GM18520 (cell line): ENCODE measurements at regions not wholly inside any gene's neighbourhood (a gene's known extent, or its start where the extent isn't known, plus 50 kb on each side); places are given as distances from the start of the nearest gene placed in this dataset.
"Not testable (repeated sequence)": the region's sequence is repeated elsewhere in the genome, so short reads cannot be mapped to it uniquely, and the experiment has no call there.

Experiments
- ATAC-seq: cut with Tn5 transposase; IDR thresholded peaks from one replicate; pipeline ENCODE4 v1.9.1; 2021; ENCODE audit not compliant: unreplicated experiment

DNA sequence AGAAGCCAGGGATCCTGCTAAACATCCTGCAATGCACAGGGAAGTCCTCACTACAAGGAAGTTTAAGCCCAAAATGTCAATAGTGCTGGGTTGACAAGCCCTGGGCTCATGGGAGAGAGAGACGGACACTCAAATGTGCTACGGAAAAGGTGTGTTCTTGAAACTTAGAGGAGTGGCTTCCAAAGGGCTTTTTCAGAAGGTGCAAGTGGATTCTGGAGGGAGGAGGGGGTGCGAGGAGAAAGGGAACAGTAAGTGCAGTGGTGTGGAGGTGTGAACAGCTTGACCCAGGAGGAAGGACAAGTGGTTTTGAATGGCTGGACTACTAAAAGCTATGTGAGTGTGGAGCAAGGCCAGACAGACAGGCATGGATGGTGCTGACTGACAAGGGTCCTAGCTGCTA, 50.4 kb upstream of the CECR2 start:
- ATAC-seq = no peak

DNA sequence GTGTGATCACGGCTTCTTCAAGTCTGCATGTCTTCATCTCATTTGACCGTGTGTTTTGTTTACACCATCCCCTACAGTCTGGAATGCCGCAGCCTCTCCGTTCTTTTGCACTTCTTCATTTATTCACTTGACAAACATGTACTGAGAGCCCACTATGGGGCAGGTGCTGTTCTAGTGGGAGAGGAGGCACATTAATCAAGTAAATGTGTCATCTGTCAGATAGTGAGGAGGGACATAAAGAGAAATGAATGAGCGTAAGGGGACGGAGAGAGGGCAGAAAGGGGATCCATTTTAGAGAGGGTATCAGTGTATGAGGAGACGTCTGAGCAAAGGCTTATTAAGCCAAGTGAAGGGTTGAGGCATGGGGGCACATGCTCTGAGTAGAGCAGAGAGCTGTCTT, 54.0 kb upstream of the CECR2 start:
- no peak for ATAC-seq

DNA sequence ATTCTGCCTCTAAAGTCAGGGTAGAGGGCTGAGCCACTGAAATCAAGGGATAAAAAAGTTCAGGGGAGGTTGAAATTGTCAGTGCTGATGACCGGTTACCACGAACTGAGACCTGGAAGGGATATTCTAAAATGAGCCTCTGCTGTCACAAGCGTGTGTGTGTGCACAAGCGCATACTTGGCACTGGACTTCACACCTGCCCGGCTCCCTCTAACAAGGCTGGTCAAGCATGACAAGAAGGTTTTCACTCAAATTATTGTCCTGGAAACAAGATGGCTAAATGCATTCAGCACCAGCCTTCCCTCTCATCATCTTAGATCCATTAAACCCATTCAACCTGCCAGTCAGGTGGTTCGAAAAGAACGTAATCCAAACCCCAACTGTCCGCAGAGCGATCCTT, 54.8 kb upstream of the CECR2 start:
- no peak for ATAC-seq

DNA sequence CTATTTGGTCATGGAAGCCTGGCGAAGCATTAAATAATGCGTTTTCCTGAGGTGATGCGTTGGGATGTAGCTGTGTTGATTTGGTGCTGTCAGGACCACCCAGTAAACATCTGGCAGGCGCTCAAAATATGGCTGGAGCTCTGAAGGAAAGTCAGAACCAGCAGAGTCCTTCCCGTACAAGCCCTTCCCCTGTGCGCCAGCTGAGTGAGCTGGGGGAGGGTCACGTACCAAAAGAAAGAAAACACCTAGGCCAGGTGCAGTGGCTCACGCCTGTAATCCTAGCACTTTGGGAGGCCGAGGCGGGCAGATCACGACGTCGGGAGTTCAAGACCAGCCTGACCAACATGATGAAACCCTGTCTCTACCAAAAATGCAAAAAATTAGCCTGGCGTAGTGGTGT, 55.6 kb upstream of the CECR2 start:
- no peak for ATAC-seq

DNA sequence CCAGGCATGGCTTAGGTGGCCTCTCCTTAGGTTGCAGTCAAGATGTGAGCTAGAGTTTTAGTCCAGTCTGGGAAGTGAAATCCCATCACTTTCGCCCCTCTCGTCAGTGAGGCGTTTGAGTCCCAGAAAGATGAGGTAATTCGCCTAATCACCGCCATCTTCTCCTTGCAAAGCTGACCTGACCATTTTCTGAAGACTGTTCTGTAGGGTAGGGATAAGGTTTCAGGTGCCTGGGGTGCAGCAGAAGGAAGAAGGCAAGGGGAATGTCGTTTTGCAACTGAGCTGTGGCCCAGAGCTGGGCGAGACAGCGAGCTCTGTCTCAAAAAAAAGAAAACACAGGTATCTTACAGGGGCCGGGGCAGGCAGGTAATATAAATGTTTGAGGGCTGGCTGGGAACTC, 61.7 kb upstream of the CECR2 start:
- no peak for ATAC-seq

DNA sequence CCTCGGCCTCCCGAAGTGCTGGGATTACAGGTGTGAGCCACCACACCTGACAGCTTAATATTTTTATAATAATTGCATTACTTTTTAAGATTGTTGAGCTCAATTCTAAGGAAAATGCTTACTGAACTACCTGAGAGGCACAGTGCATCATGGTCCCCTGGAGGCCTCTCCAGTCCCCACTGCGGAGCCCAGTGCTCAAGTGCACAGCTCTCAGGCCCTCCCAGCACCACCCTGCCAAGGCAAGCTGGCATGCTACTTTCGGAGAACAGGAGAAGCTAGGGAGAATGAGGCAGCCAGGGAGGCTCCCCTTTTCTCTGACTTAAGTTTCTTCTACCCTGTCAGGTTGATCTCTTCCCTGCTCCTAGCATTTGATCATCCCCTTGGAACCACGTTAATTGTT, 64.2 kb upstream of the CECR2 start:
- ATAC-seq = no peak

DNA sequence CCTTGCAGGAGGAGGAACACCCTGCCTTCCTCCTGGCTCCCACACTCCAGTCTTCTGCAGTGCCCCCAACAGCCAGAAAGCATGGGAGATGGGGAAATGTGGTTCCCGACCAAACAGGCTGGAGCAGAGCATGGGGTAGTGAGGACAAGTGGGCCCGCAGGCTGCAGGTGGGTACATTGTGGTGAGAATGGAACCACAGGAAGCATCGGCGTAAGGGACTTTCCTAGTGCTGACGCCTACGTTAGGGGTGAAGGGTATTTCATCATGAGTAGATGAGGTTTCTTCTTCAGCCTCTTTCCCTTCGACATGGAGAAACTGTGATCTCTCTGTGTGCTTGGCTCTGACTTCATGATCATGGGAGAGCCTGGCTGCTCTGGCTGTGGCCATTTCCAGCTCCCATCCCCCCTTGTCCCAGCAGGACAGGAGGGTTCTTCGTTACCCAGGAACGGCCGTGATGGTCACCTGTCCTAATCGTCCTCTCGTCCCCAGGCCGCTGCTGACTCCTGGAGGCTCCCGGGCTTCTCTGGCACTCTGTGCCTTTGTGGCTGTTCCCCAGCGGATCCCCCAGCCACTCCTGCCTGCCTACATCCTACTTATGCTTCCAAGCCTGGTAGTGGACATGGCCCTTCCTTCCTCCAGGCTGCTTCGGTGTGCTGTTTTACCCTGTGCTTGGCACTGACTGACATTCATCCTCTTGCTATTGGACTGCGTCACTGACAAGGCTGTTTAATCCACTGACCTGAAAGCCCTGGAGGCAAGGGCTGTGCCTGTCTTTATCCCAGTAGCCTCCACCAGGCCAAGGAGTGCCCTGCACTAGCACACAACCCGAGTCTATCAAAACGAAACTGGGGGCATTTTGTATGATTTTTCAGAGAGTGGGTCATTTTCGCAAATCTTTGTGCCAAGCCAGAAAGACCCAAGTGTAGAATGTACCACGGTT, 65.2 kb upstream of the CECR2 start:
- peak; percentile 83 for ATAC-seq

DNA sequence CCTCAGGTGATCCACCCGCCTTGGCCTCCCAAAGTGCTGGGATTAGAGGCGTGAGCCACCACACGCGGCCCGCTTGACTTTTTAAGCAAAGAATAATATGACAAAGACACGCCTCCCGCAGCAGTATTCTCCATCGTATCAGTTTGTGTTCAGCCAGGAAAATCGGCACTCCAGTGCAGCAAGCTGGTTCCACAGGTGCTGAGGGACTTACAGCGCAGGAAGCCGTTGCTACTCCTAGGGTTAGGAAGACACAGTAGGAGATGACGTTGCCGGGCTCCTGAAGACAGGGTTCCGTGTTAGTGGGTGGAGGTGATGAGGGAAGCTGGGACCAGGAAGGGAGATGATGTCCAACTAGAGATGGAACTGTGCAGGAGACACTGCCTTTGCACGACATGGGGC, 65.8 kb upstream of the CECR2 start:
- no peak for ATAC-seq

DNA sequence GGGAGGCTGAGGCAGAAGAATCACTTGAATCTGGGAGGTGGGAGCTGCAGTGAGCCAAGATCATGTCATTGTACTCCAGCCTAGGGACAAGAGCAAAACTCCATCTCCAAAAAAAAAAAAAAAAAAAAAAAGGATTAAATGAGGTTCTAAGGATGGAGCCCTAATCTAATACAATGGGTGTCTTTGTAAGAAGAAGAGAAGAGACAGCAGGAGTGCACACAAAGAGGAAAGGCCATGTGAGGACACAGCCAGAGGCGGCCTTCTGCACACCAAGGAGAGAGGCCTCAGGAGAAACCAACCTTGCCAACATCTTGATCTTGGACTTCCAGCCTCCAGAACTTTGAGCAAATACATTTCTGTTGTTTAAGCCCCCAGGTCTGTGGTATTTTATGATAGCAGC, 66.6 kb upstream of the CECR2 start:
- no peak for ATAC-seq

DNA sequence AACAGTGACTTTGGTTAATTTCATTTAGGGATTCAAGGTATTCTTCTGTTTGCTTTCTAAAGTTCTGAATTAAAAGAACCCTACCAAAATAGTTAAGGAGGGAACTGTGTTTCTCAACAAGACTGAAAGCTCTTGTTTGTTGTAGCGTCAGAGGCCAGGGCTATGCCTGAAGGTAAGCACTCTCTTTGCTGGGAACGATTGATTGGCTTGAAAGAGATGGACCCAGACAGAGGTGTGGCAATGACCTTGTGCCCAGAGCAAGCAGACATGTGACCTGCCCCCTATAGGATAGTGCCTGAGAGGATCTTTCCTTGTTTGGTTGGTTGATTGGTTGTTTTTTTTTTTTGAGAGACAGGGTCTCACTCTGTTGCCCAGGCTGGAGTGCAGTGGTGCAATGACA, 68.3 kb upstream of the CECR2 start:
- no peak for ATAC-seq

DNA sequence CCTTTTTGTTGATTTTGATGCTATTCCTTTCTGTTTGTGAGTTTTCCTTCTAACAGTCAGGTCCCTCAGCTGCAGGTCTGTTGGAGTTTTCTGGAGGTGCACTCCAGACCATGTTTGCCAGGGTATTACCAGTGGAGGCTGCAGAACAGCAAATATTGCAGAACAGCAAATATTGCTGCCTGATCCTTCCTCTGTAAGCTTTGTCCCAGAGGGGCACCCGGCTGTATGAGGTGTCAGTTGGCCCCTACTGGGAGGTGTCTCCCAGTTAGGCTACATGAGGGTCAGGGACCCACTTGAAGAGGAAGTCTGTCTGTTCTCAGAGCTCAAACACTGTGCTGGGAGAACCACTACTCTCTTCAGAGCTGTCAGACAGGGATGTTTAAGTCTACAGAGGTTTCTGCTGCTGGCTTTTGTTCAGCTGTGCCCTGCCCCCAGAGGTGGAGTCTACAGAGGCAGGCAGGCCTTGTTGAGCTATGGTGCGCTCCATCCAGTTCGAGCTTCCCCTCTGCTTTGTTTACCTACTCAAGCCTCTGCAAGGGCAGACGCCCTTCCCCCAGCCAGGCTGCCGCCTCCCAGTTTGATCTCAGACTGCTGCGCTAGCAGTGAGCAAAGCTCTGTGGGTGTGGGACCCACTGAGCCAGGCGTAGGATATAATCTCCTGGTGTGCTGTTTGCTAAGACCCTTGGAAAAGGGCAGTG, 70.3 kb upstream of the CECR2 start:
- ATAC-seq = not testable (repeated sequence)

DNA sequence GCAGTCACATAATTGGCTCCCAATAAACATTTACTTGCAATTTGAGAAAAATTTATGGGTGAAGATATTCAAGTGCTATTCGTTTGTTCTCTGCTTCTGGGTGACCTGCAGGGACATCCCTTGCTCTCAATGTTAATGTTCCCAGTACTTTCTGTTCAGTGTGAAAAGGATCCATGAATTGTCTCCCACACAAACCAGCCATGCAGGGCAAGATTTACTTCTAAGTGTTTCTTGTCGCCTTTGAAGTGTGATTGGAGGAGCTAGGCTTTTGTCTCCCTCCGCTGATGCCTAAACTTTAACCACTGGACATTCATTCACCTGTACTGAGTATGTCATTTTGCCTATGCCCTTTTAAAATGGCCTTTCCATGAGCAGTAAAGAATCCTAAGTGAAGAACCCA, 66.4 kb upstream of the ADA2 start:
- ATAC-seq = no peak

DNA sequence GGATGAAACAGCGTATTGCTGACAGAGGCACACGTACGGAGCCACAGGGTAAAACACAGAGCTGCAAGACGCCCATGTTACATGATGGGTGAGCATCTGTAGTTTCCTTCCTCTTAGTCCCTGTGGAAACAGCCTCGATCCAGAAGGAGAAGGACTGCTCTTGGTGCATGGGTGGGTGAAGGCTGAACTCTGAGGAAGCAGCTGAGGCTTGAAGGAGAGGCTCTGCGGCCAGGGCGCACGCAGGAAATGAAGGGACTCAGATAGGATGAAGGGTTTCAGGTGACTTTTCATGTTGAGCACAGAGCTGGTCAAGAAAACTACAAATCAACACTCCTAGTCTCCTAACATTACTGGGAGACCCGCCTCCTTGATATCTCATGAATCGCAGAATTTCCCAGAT, 65.7 kb upstream of the ADA2 start:
- ATAC-seq = no peak

DNA sequence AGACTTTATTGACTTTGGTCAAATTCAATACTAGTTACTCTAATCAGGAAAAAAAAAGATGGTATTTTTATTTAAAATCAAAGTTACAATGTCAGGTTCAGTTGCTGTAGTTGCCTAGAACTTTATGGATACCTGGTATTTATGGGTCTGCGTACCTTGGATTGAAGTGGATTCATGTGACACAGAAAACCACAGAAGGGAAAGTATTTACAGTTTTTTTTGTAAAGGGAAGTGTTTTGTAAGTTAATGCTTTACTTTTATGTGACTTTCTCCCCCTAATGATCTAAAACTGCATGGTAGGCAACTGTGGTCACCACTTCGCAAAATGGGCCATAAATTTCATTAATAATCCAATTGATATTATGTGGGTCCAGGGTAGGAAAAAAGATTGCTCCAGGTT, 65.2 kb upstream of the ADA2 start:
- no peak for ATAC-seq

DNA sequence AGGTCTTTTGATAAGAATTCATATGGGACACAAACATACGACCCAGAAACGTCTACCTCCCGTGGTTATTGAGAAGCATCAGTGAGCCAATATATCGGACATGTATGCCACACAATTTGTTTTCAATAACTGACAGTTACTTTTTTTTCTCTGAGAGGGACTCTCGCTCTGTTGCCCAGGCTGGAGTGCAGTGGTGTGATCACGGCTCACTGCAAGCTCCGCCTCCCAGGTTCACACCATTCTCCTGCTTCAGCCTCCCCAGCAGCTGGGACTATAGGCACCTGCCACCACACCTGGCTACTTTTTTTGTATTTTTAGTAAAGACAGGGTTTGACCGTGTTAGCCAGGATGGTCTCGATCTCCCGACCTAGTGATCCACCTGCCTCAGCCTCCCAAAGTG, 64.6 kb upstream of the ADA2 start:
- not testable (repeated sequence) for ATAC-seq

DNA sequence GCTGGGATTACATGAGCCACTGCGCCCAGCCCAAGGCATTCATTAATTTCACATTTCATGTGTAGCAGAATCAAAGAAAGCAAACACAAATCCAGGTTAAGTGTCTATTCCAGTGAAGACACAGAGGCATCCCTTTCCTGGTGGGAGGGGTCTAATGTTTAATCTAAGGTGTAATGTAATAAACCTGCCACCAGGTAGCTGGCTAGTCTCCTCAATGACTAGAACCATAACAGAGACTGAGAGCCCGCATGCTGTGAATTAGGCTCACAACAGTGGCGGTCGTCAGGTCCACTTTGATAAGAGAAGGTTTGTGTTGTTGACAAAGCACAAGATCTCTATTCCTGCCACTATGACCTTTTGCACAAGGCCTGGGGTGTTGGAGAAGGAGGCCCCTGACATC, 64.2 kb upstream of the ADA2 start:
- ATAC-seq = no peak

DNA sequence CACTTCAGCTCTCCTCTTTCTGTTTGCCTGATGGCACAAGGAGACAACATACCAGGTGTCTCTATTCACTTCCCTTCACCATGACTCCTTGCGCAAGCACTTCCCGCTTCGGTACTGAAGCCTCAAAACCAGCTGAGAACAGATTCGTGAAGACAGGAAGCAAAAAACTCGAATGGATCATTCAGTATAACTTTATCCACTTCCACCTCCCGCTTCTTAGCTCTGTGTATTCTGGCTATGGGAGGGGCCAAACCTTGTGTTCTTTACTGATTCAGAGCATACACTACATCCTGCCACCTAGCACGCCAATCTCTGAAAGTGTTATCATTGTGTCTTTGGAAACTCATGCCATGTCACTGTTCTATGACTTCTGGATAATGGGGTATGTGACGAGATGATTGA, 62.2 kb upstream of the ADA2 start:
- ATAC-seq = no peak

DNA sequence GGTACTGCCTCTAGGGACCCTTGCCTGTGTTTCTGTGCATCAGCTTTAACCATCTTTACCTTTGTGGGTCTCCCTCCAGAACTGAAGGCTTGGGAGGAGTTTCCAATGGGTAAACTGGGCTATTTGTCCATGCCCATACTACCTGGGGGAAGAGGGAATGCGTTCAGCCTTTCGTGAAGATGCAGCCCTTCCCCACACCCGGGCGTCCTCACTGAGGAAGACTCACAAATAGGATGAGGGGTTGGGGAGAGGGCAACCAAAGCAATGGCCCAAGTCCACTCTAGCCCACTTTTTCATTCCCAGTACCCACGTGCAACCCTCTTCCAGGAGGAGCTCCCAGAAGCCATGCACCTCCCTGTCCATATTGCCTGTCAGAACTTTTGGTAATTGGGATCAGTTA, 61.8 kb upstream of the ADA2 start:
- no peak for ATAC-seq

DNA sequence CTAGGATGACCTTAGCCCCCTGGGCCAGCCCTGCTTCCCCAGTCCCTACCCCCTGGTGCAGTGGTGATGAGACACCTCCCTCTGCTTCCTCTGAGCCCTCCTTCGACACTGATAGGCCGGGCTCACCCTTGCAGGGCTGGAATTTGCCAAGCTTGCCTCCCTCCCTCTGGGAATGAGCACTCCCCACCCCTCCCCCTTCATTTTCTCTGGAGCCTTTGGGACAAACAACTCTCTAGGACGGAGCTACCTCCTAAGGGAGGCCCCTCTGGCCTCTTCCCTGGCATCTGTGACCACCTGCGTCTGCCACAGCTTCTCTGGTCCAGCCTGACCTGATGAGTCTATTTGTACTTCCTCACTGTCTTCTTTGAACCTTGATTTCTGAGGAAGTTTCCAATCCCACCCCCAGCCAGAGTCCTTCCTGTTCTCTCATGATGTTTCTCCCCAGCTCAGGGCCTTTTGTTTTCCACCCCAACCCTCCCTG, 53.3 kb upstream of the ADA2 start:
- no peak for ATAC-seq

DNA sequence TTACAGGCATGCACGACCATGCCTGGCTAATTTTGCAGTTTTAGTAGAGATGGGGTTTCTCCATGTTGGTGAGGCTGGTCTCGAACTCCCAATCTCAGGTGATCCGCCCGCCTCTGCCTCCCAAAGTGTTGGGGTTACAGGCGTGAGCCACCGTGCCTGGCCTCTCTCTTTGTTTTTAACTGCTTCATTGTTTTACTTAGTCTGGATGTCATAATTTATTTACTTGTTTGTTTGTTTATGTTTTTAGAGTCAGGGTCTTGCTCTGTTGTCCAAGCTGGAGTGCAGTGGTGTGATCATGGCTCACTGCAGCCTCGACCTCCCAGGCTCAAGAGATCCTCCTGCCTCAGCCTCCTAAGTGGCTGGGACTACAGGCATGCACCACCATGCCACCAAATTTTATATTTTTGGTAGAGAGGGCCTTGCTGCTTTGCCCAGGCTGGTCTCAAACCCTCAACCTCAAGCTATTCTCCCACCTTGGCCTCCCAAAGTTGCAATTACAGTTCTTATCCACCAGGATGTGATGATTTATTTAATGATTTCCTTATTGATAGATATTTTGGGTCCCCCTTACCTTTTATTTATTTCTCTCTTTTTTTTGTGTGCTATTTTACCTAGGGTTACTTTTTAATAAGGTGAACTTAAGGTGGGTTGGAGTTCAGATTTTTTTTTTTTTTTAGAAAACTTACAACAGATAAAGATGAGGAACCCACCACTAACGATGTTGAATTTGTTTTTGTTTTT, 52.6 kb upstream of the ADA2 start:
- no peak for ATAC-seq

DNA sequence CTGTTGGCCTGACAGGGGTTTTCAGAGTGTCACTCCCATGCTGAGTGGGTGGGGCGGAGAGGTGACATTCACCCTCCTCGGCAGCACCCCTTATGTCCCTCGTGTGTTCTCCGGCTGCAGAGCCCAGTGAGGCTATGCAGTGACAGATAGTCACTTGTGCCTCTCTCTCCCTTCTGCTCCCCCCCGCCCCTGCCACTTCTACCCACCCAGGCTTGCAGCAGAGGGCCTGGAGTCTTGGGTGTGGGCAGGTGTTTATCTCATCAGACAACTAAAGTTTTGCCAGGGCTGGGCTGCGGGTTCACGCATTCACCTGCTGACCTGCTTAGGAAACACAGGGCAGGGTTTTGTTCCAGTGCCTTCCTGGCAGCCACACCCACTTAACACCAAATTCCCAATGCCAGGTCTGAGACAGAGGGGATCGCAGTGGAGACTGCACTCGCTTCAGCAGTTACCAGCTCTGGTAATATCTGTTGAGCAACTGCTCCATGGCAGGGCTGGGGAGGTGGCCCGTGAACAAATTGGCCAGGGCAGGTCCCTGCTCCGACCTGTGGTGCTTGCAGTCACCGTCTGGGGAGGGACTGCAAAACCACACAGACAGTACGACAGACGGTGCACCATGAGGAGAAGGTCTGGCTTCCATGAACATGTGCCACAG, 50.5 kb upstream of the ADA2 start:
- no peak for ATAC-seq
